Lower lobe of right lung (tissue), 2 donors: ENCODE measurements at regions not wholly inside any gene's neighbourhood (a gene's known extent, or its start where the extent isn't known, plus 50 kb on each side); places are given as distances from the start of the nearest gene placed in this dataset.

Experiments
- ATAC-seq, 2 donors: fragments of 200-7000 bp; cut with Tn5 transposase; one replicate each; pipeline ENCODE4 v1.9.1; 2020 to 2022; ENCODE audit warnings: mild to moderate bottlenecking in 2 of 2, moderate library complexity in 2 of 2
- DNase-seq: peaks from one replicate; pipeline ENCODE4 v3.0.0-alpha.2; 2020
- H3K27ac ChIP-seq: fragments of 200-600 bp; one replicate; pipeline ENCODE4 v1.8.0; 2022
- H3K27me3 ChIP-seq: fragments of 200-600 bp; one replicate; pipeline ENCODE4 v1.8.0; 2022; ENCODE audit warnings: low read depth
- H3K36me3 ChIP-seq: fragments of 200-600 bp; one replicate; pipeline ENCODE4 v1.8.0; 2022; ENCODE audit warnings: mild to moderate bottlenecking
- H3K4me1 ChIP-seq: fragments of 200-600 bp; one replicate; pipeline ENCODE4 v1.8.0; 2022
- H3K4me3 ChIP-seq: fragments of 200-600 bp; one replicate; pipeline ENCODE4 v1.8.0; 2022; ENCODE audit warnings: mild to moderate bottlenecking
- H3K9me3 ChIP-seq: fragments of 200-600 bp; one replicate; pipeline ENCODE4 v1.8.0; 2022
- intact Hi-C: fragments of 100-400 bp; cut with DNase I; formaldehyde crosslinking; loops from one replicate; pipeline ENCODE4 v1.11.0; 2022
- TF ChIP-seq, protein P1 (sequence below): fragments of 200-600 bp; IDR thresholded peaks from one replicate; pipeline ENCODE4 v1.8.0; 2022; ENCODE audit warnings: antibody characterized with exemption, mild to moderate bottlenecking
- donor health status: DM: no; HTN: yes; CAD: no; lungs with severe emphysema.

DNA sequence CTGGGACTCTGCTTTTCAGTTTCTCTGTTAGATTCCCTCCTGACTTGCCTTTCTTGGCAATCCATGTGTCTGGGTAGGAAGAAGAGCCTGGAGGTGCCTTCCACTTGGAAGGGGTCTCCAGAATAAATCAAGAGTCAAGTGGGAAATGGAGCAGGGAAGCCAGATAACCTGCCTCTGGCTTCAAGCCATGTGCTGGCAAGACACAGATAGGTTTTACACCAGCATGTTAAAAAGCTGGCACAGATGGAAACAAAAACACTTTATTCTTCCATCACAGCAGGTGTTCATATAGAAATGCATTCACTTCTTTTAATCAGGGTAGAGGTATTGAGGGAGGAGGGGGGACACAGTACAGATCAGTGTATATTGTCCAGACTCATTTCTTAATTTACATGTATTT is 356.9 kb upstream of the RUNX1 start:
- H3K27me3 ChIP-seq, result no peaks in the 10 kb centered on the region
- TF ChIP-seq, protein P1, sequence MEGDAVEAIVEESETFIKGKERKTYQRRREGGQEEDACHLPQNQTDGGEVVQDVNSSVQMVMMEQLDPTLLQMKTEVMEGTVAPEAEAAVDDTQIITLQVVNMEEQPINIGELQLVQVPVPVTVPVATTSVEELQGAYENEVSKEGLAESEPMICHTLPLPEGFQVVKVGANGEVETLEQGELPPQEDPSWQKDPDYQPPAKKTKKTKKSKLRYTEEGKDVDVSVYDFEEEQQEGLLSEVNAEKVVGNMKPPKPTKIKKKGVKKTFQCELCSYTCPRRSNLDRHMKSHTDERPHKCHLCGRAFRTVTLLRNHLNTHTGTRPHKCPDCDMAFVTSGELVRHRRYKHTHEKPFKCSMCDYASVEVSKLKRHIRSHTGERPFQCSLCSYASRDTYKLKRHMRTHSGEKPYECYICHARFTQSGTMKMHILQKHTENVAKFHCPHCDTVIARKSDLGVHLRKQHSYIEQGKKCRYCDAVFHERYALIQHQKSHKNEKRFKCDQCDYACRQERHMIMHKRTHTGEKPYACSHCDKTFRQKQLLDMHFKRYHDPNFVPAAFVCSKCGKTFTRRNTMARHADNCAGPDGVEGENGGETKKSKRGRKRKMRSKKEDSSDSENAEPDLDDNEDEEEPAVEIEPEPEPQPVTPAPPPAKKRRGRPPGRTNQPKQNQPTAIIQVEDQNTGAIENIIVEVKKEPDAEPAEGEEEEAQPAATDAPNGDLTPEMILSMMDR, result no peak
- intact Hi-C loops, result no loop called here

DNA sequence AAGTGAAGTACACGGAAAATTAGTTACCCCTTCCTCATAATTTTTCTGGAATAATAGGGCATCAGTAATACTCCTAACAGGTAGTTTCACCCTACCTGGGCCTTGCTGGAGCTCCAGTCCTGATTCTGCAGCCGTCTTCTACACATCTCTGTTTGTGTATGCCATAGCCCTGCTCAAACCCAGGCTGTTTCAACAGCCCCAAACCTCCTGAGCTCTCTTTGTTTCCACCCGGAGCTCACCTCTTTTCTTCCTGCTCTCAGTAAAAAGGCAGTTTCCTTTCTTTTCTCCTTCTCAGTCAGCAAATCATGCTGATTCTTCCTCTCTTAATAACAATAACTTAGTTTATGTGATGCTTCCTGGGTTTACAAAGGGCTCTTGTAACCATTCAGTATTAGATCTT is 355.1 kb upstream of the RUNX1 start:
- Histone ChIP-seq H3K4me1 (no peaks in the 10 kb centered on the region), H3K36me3 (no peaks in the 10 kb centered on the region), H3K9me3 (no peaks in the 10 kb centered on the region), H3K27me3 (no peaks in the 10 kb centered on the region), H3K27ac (no peak overlapping the region), H3K4me3 (no peak overlapping the region)
- ATAC-seq, result no peak
- TF ChIP-seq, protein P1, result no peak
- DNase-seq, result no peak
- intact Hi-C loops, result no loop called here

More for the DNA sequence above, 356.9 kb upstream of the RUNX1 start:
- H3K36me3 ChIP-seq, result no peaks in the 10 kb centered on the region
- H3K4me1 ChIP-seq, result no peaks in the 10 kb centered on the region
- DNase-seq, result no peak
- H3K9me3 ChIP-seq, result no peaks in the 10 kb centered on the region
- H3K27ac ChIP-seq, result no peak overlapping the region
- ATAC-seq, result no peak
- no peak overlapping the region for H3K4me3 ChIP-seq

DNA sequence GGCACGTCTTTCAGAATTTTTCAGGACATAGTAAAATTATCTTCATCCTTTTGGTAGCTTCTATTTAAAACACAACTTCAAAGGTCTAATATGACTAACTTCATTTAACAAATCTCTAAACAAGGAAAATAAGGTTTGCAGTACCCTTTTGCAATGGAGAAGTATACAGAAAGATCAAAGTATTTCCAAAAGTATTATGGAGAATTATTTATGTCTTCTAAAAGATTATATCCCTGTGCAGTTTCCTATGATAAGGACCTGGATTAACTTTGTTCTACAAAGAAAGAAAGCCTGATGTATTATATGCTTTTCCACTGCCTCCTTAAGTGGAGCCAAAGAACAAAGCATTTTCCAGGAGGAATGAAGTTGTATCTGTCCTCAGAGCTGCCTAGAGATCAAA is 353.0 kb upstream of the RUNX1 start:
- Histone ChIP-seq H3K36me3 (no peaks in the 10 kb centered on the region), H3K4me3 (no peak overlapping the region), H3K9me3 (no peaks in the 10 kb centered on the region), H3K27me3 (no peaks in the 10 kb centered on the region), H3K4me1 (no peaks in the 10 kb centered on the region), H3K27ac (no peak overlapping the region)
- intact Hi-C loops, result no loop called here
- TF ChIP-seq, protein P1, result no peak
- DNase-seq, result no peak
- ATAC-seq, result no peak

DNA sequence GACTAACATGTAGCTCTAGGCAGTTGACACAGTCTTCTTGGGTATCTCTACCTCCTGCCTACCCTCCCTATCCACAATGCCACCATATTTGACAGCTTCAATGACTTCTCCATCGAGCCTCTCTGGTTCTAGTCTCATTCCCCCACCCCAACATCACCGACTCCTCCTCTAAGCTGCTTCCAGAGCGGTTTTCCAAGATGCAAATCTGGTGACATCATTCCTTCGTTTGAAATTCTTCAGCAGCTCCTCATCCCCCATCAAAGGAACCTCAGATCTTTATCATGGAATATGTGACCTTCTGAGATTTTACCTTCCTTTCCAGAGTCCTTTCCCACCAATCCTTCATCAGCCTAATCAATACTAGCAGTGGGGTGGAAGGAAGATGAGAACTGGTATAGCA is 352.4 kb upstream of the RUNX1 start:
- no peak overlapping the region for H3K27ac ChIP-seq
- H3K4me3 ChIP-seq, result no peak overlapping the region
- H3K36me3 ChIP-seq, result no peaks in the 10 kb centered on the region
- ATAC-seq (no peak), DNase-seq (no peak)
- TF ChIP-seq, protein P1, result no peak
- intact Hi-C loops, result no loop called here
- no peaks in the 10 kb centered on the region for H3K9me3 ChIP-seq
- H3K27me3 ChIP-seq, result no peaks in the 10 kb centered on the region
- no peaks in the 10 kb centered on the region for H3K4me1 ChIP-seq

DNA sequence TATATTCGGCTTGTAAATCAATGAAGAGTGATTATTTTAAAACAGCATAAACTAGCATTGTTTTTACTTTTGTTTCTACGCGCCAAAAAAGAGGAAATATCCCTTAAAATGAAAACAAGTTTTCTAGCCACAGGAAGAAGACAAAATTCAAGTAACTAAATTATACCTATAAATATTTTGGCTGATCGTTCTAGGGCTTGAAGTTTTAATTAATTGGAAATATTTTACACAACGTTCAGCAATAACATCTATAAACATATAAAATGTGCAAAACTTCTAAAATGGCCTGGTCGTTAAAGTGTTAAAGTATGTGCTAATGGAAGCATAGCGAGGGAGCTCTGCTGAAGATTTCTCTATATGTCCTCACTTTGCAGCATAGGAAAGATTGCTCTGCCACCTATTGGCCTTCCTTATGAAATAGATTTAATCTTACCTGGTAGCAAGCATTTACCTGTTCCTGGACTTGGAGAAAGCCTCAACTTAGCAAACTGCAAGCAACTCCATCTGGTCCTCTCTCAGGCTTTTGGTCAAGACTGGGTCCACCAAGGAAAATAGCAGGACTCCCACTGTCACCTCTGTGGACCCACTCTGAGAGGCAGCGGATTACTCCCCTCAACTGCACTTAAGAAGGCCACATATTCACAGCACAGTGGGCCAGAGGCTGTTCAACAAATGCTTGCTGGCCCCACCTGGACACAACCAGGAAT is 351.3 kb upstream of the RUNX1 start:
- intact Hi-C loops, result no loop called here
- H3K27ac ChIP-seq, result no peak overlapping the region
- no peaks in the 10 kb centered on the region for H3K36me3 ChIP-seq
- TF ChIP-seq, protein P1, result peak; percentile 47
- ATAC-seq, result peak; percentile 77 to 89
- DNase-seq, result no peak
- H3K4me3 ChIP-seq, result peak overlapping the region; percentile 0
- no peaks in the 10 kb centered on the region for H3K4me1 ChIP-seq
- no peaks in the 10 kb centered on the region for H3K9me3 ChIP-seq
- no peaks in the 10 kb centered on the region for H3K27me3 ChIP-seq
